ENCODE measurements at regions not wholly inside any gene's neighbourhood (a gene's known extent, or its start where the extent isn't known, plus 50 kb on each side); places are given as distances from the start of the nearest gene placed in this dataset.
A peak's percentile ranks its signal among the peaks of the same experiment; 100 is the strongest.

DNA sequence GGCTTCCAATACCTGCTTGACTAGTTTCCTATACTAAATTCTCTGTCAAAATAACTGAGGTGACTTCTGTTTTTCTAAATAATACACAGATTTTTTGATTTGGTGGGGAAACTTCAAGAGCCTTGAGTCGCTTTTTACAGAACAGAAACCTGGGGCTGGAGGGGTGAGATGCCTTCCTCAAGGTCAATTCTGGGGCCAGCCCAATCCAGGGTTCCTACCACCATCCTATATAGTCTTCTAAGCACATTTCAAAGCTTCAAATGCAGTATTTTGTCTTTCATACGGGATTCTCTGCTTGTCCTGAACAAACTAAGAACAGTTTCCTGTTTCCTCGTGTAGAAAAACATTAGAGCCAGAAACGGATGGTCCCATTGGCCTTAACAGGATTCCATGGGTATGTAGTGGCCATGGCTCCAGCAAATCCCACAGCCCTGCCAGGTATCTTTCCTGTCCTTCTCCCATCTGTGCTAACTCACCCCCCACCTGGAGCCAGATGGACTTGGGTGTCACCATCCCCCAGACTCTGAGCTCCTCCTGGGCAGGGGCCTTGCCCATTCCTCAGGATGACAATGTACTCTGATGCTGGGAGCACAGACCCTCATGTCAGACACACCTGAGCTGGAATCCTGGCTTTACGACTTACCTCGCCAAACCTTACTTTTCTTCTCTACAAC is 146.9 kb downstream of the KLF13 start:
- DNase-seq (ENCODE audit: low read depth) = no peak

- peak; percentile 24 for DNase-seq (ENCODE audit: low read depth)
Observed at GRCh38 chr15:31474059-31474868, 147.6 kb downstream of the KLF13 start.

DNA sequence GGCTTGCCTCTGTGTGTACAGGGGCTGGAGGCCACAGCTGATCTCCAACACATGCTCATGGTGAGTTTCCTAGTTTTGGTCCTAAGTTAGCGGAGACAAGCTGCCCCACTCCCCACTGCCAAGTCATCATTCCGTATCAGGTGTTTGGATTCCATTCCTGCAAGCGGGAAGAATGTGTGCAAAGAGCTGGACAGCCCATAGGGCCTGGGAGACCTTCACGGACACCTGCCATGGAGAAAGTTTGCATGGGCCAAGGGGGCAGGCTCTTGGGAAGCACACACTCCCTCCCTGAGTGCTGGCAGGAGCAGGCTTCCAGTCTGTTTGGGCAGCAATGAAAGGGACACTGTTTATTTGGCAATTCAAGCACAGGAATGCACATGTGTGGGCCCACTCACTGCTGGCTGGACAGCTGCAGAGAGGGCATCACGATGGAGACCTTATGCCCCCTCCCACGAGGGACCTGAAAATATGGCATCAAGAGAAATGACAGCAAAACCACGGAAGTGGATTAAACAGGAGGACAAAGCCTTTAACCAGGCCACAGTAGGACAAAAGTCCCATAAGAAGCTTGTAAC is 149.7 kb downstream of the KLF13 start:
- DNase-seq (ENCODE audit: low read depth) = no peak

- no peak for DNase-seq (ENCODE audit: low read depth)
Observed at GRCh38 chr15:31476866-31477265, 150.2 kb downstream of the KLF13 start.

- no peak for DNase-seq (ENCODE audit: low read depth)
Observed at GRCh38 chr15:31477301-31477700, 150.7 kb downstream of the KLF13 start.

GRCh38 chr15:31477851-31478701 is 151.4 kb downstream of the KLF13 start:
- DNase-seq (ENCODE audit: low read depth) = no peak

DNA sequence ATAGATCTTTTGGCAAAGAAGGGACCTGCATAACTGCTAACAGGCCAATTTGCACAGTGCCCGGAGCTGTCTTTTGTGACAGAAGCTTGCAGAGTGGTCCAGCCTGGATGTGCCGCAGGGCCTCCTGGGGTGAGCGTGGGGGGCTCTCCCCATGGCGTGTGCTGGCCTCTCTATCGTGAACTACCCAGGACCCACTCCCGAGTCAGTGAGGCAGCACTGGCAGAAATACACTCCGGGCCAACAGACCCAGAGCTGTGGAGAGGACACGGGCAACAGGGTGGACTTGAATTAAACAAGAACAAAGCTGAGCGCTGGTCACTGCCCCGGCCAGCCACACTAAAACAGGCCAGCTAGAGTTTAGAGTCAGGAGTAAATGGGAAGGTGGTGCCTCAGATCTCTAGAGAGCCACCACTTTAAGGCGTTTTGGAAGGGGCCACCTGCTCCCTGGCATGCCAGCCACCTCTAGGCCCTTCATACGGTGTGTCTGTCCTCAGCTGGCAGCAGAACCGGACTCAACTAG is 152.1 kb downstream of the KLF13 start:
- no peak for DNase-seq (ENCODE audit: low read depth)

DNA sequence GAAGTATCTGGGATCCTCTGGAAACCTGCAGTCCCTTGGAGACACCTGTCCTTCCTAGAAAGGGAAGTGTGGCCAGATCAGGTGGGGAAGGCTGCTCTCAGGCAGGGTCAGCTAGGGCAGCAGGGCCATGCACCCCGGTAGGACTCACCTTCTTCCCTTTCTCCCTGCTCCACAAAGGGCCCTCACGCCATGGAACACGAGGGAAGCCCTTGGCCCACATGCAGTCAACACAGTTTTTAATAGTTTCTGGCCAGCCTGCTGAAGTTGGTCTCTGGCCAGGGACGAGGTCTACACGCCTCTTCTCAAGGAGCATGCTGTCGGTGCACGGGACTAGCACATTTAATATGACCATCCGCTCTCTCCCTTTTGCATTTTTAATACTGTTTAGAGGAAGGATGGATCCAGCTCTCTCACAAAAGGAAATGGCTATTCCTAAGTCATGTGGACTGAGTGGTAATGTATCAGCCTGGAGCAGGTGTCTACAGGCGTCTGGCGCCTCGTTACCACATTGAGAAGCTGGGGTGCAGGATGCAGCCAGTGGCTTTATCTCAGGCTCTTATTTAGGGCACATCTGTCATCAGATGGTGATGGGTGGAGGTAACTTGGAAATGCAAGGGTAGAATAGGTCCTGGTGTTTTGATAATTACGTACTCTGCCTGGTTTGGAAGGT is 153.9 kb downstream of the KLF13 start:
- DNase-seq (ENCODE audit: low read depth) = no peak

DNA sequence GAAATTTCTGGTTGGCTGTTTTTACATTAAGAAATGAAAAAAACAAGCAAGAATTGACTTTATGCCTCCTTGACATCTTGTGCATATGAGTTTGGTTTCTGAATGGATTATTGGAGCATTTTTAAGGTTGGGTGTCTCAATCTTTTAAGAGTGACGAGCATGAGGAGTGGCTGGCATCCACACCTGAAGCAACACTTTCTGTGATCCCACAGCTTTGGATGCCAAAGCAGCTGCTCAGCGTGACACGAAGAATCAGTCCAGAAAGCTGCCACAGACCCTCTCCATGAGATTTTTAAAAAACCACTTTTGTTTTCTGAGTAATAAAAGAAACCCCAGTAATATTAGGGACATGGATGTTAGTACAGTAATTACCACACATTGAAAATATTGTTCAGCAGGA is 154.5 kb downstream of the KLF13 start:
- DNase-seq (ENCODE audit: low read depth) = no peak

- no peak for DNase-seq (ENCODE audit: low read depth)
Observed at GRCh38 chr15:31482122-31482922, 155.7 kb downstream of the KLF13 start.

DNA sequence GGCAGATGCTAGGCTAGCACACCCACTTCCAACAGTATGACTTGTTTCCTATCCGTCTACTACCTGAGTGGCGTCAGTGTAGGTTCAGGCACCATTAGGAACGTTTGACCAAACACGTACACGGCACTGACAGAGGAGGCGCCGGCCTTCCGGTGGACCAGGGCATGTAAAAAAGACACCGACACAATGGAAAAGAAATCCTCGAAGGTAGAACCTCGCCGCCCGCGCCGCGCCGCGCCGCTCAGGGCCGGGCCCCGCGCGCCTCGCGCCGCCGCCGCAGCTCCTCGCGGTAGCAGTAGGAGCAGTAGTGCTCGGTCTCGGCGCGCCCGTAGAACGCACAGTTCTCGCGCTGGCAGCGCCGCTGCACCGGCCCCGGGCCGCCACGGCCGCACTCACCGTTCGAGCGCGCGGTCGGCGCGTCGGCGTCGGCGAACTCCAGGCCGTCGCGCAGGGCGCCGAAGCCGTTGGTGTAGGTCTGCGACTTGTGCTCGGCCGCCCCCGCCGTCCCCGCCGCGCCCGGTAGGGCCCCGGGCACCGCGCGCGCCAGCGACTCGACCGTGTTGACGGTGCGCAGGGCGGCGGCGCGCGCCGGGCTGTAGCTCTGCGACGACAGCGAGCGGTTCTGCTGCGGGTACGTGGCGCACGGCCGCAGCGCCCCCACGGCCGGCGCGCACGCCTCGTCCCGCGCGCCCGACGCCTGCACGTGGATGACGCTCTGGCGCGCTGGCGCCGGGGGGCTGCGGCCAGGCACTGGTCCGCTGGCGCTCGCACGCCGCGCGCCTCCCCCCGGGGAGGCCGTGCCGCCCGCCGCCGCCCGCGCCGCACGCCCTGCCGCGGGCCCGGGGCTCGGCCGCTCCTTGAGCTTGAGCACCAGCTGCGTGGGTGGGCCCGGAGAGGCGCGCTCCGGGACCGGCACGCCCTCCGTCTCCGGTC is 156.7 kb downstream of the KLF13 start:
- DNase-seq (ENCODE audit: low read depth) = peak; percentile 26

- DNase-seq (ENCODE audit: low read depth) = peak; percentile 23
Observed at GRCh38 chr15:31483986-31484951, 157.6 kb downstream of the KLF13 start.

GRCh38 chr15:31484986-31485385 is 158.4 kb downstream of the KLF13 start:
- DNase-seq (ENCODE audit: low read depth) = no peak

- no peak for DNase-seq (ENCODE audit: low read depth)
Observed at GRCh38 chr15:31485431-31485830, 158.8 kb downstream of the KLF13 start.

GRCh38 chr15:31485911-31486461 is 159.4 kb downstream of the KLF13 start:
- no peak for DNase-seq (ENCODE audit: low read depth)

GRCh38 chr15:31486506-31486905 is 159.9 kb downstream of the KLF13 start:
- DNase-seq (ENCODE audit: low read depth) = no peak

- DNase-seq (ENCODE audit: low read depth) = no peak
Observed at GRCh38 chr15:31486906-31487695, 160.5 kb downstream of the KLF13 start.

Measured in stimulated activated CD4-positive, alpha-beta T cell treated with anti-CD3 and anti-CD28 coated beads, Interleukin-2, amount 100 ng/mL, for 4 hours (primary cell).